CD8-positive, alpha-beta memory T cell (primary cell): ENCODE measurements at regions not wholly inside any gene's neighbourhood (a gene's known extent, or its start where the extent isn't known, plus 50 kb on each side); places are given as distances from the start of the nearest gene placed in this dataset.

ENCODE experiments used
- CTCF ChIA-PET: fragments of 350-600 bp; sonication (Branson Sonifier 250); formaldehyde crosslinking; loops from one replicate; lab custom pipeline; 2021; ENCODE audit warnings: antibody characterized with exemption; lab: Charles Lee
- POLR2A ChIA-PET: fragments of 350-600 bp; sonication (Branson Sonifier 250); formaldehyde crosslinking; loops from one replicate; lab custom pipeline; 2021; ENCODE audit warnings: antibody characterized with exemption; lab: Charles Lee
- DNase-seq, 5 donors: peaks; one replicate each; pipeline versions ENCODE4 v3.0.0 to v3.0.0-alpha.2; 2020 to 2022; ENCODE audit warnings: mixed read lengths in 1 of 5
- H3K27ac ChIP-seq: one replicate; pipeline ENCODE4 v1.7.0; 2013; ENCODE audit warnings: low read depth, mild to moderate bottlenecking, low read length, moderate library complexity
- H3K27me3 ChIP-seq: 2 replicates; pipeline ENCODE4 v1.7.0; 2013; ENCODE audit warnings: low read length, mild to moderate bottlenecking; ENCODE audit not compliant: insufficient read depth, poor library complexity, severe bottlenecking
- H3K36me3 ChIP-seq: 2 replicates; pipeline ENCODE4 v1.7.0; 2013; ENCODE audit warnings: mild to moderate bottlenecking, low read length, moderate library complexity; ENCODE audit not compliant: insufficient read depth
- H3K4me1 ChIP-seq: 2 replicates; pipeline ENCODE4 v1.7.0; 2013; ENCODE audit warnings: mild to moderate bottlenecking, low read length, moderate library complexity; ENCODE audit not compliant: insufficient read depth
- H3K4me3 ChIP-seq: 2 replicates; pipeline ENCODE4 v1.7.0; 2013; ENCODE audit warnings: mild to moderate bottlenecking, low read length
- H3K9me3 ChIP-seq: 2 replicates; pipeline ENCODE4 v1.7.0; 2013; ENCODE audit warnings: mild to moderate bottlenecking, low read length
- H3K27ac Mint-ChIP-seq, 8 donors: one replicate each; pipeline ENCODE4 v1.8.0; 2020 to 2021; ENCODE audit warnings: mixed read lengths in 8 of 8, mild to moderate bottlenecking in 6 of 8, inconsistent platforms in 3 of 8, moderate library complexity in 3 of 8
- H3K27me3 Mint-ChIP-seq, 2 donors: one replicate each; pipeline ENCODE4 v1.8.0; 2020 to 2021; ENCODE audit warnings: mixed read lengths in 2 of 2, mild to moderate bottlenecking in 1 of 2, moderate library complexity in 1 of 2
- H3K36me3 Mint-ChIP-seq, 3 donors: one replicate each; pipeline ENCODE4 v1.8.0; 2020 to 2021; ENCODE audit warnings: mixed read lengths in 3 of 3, inconsistent platforms in 1 of 3, mild to moderate bottlenecking in 1 of 3
- H3K4me1 Mint-ChIP-seq, 3 donors: one replicate each; pipeline ENCODE4 v1.8.0; 2020 to 2021; ENCODE audit warnings: mixed read lengths in 3 of 3, inconsistent platforms in 1 of 3, mild to moderate bottlenecking in 1 of 3
- H3K4me3 Mint-ChIP-seq, 7 donors: one replicate each; pipeline ENCODE4 v1.8.0; 2020 to 2021; ENCODE audit warnings: mixed read lengths in 7 of 7, mild to moderate bottlenecking in 6 of 7, moderate library complexity in 4 of 7, inconsistent platforms in 2 of 7
- H3K9me3 Mint-ChIP-seq, 5 donors: one replicate each; pipeline ENCODE4 v1.8.0; 2020 to 2022; ENCODE audit warnings: mixed read lengths in 5 of 5, mild to moderate bottlenecking in 3 of 5, moderate library complexity in 2 of 5, inconsistent platforms in 1 of 5

GRCh38 chr10:111650088-111650487, 533.5 kb downstream of the GPAM start:
- Mint-ChIP-seq H3K9me3 (peaks cover 9 to 28% (median 19%) of the 10 kb centered on the region in 5 donors), H3K27me3 (peaks cover 0 to 5% of the 10 kb centered on the region in 2 donors), H3K36me3 (no peaks in the 10 kb centered on the region), H3K27ac (no peak overlapping the region), H3K4me3 (no peak overlapping the region), H3K4me1 (no peaks in the 10 kb centered on the region)
- Histone ChIP-seq H3K4me3 (no peak overlapping the region), H3K27ac (no peak overlapping the region), H3K9me3 (no peaks in the 10 kb centered on the region), H3K4me1 (no peaks in the 10 kb centered on the region), H3K27me3 (no peaks in the 10 kb centered on the region), H3K36me3 (no peaks in the 10 kb centered on the region)
- ChIA-PET CTCF (no interaction called here), POLR2A (no interaction called here)
- DNase-seq: no peak

GRCh38 chr10:111656066-111656465, 527.5 kb downstream of the GPAM start:
- H3K27ac ChIP-seq: no peak overlapping the region
- no peak for DNase-seq
- H3K4me1 ChIP-seq: no peaks in the 10 kb centered on the region
- no peaks in the 10 kb centered on the region for H3K9me3 ChIP-seq
- ChIA-PET CTCF (no interaction called here), POLR2A (no interaction called here)
- Mint-ChIP-seq H3K4me3 (no peak overlapping the region), H3K27me3 (peaks cover 0 to 4% of the 10 kb centered on the region in 2 donors), H3K36me3 (no peaks in the 10 kb centered on the region), H3K9me3 (peaks cover 0 to 13% (median 4%) of the 10 kb centered on the region in 5 donors), H3K27ac (no peak overlapping the region), H3K4me1 (no peaks in the 10 kb centered on the region)
- H3K36me3 ChIP-seq: no peaks in the 10 kb centered on the region
- no peaks in the 10 kb centered on the region for H3K27me3 ChIP-seq
- H3K4me3 ChIP-seq: no peak overlapping the region

- CTCF ChIA-PET: no interaction called here
- Histone ChIP-seq H3K27me3 (no peaks in the 10 kb centered on the region), H3K4me3 (no peak overlapping the region), H3K36me3 (no peaks in the 10 kb centered on the region), H3K9me3 (no peaks in the 10 kb centered on the region), H3K27ac (no peak overlapping the region), H3K4me1 (no peaks in the 10 kb centered on the region)
- DNase-seq: no peak
- POLR2A ChIA-PET: no interaction called here
- H3K4me3 Mint-ChIP-seq: no peak overlapping the region
- H3K27me3 Mint-ChIP-seq: no peaks in the 10 kb centered on the region
- no peak overlapping the region for H3K27ac Mint-ChIP-seq
- no peaks in the 10 kb centered on the region for H3K36me3 Mint-ChIP-seq
- no peaks in the 10 kb centered on the region for H3K4me1 Mint-ChIP-seq
- H3K9me3 Mint-ChIP-seq: peaks cover 0 to 6% (median 0%) of the 10 kb centered on the region in 5 donors
These were observed 505.8 kb downstream of the GPAM start for GRCh38 chr10:111677759-111678158.

GRCh38 chr10:111686796-111687195, 496.8 kb downstream of the GPAM start:
- H3K4me1 Mint-ChIP-seq: no peaks in the 10 kb centered on the region
- H3K9me3 ChIP-seq: no peaks in the 10 kb centered on the region
- no peaks in the 10 kb centered on the region for H3K4me1 ChIP-seq
- no peaks in the 10 kb centered on the region for H3K36me3 ChIP-seq
- DNase-seq: no peak
- CTCF ChIA-PET: no interaction called here
- no peaks in the 10 kb centered on the region for H3K27me3 Mint-ChIP-seq
- no peaks in the 10 kb centered on the region for H3K27me3 ChIP-seq
- H3K27ac ChIP-seq: no peak overlapping the region
- H3K36me3 Mint-ChIP-seq: no peaks in the 10 kb centered on the region
- no peak overlapping the region for H3K27ac Mint-ChIP-seq
- H3K4me3 Mint-ChIP-seq: no peak overlapping the region
- no peaks in the 10 kb centered on the region for H3K9me3 Mint-ChIP-seq
- no peak overlapping the region for H3K4me3 ChIP-seq
- POLR2A ChIA-PET: no interaction called here

- no peak overlapping the region for H3K27ac ChIP-seq
- Mint-ChIP-seq H3K27me3 (peaks cover 0 to under 1% of the 10 kb centered on the region in 2 donors), H3K9me3 (peaks cover 0 to 6% (median 0%) of the 10 kb centered on the region in 5 donors), H3K4me1 (no peaks in the 10 kb centered on the region), H3K36me3 (no peaks in the 10 kb centered on the region), H3K27ac (no peak overlapping the region), H3K4me3 (no peak overlapping the region)
- no peaks in the 10 kb centered on the region for H3K36me3 ChIP-seq
- DNase-seq: no peak
- ChIA-PET CTCF (no interaction called here), POLR2A (no interaction called here)
- H3K27me3 ChIP-seq: no peaks in the 10 kb centered on the region
- H3K9me3 ChIP-seq: no peaks in the 10 kb centered on the region
- no peak overlapping the region for H3K4me3 ChIP-seq
- H3K4me1 ChIP-seq: no peaks in the 10 kb centered on the region
These were observed 484.9 kb downstream of the GPAM start for GRCh38 chr10:111698711-111699110.

GRCh38 chr10:111703986-111704385, 479.6 kb downstream of the GPAM start:
- Mint-ChIP-seq H3K27me3 (no peaks in the 10 kb centered on the region), H3K9me3 (peaks cover 0 to 9% (median 0%) of the 10 kb centered on the region in 5 donors), H3K27ac (no peak overlapping the region), H3K4me1 (no peaks in the 10 kb centered on the region), H3K4me3 (no peak overlapping the region), H3K36me3 (no peaks in the 10 kb centered on the region)
- POLR2A ChIA-PET: no interaction called here
- H3K9me3 ChIP-seq: no peaks in the 10 kb centered on the region
- H3K36me3 ChIP-seq: no peaks in the 10 kb centered on the region
- H3K4me3 ChIP-seq: no peak overlapping the region
- no peak overlapping the region for H3K27ac ChIP-seq
- no peaks in the 10 kb centered on the region for H3K4me1 ChIP-seq
- CTCF ChIA-PET: no interaction called here
- DNase-seq: no peak
- no peaks in the 10 kb centered on the region for H3K27me3 ChIP-seq

GRCh38 chr10:111705021-111705420, 478.5 kb downstream of the GPAM start:
- Mint-ChIP-seq H3K27ac (no peak overlapping the region), H3K36me3 (no peaks in the 10 kb centered on the region), H3K4me3 (no peak overlapping the region), H3K27me3 (no peaks in the 10 kb centered on the region), H3K9me3 (peaks cover 0 to 11% (median 0%) of the 10 kb centered on the region in 5 donors), H3K4me1 (no peaks in the 10 kb centered on the region)
- no peaks in the 10 kb centered on the region for H3K36me3 ChIP-seq
- no peaks in the 10 kb centered on the region for H3K27me3 ChIP-seq
- no peaks in the 10 kb centered on the region for H3K4me1 ChIP-seq
- no peak overlapping the region for H3K4me3 ChIP-seq
- CTCF ChIA-PET: no interaction called here
- POLR2A ChIA-PET: no interaction called here
- no peak overlapping the region for H3K27ac ChIP-seq
- no peak for DNase-seq
- H3K9me3 ChIP-seq: no peaks in the 10 kb centered on the region

- Mint-ChIP-seq H3K27ac (no peak overlapping the region), H3K9me3 (peaks cover 0 to 13% (median 0%) of the 10 kb centered on the region in 5 donors), H3K27me3 (no peaks in the 10 kb centered on the region), H3K36me3 (no peaks in the 10 kb centered on the region), H3K4me3 (no peak overlapping the region), H3K4me1 (no peaks in the 10 kb centered on the region)
- CTCF ChIA-PET: no interaction called here
- Histone ChIP-seq H3K4me1 (no peaks in the 10 kb centered on the region), H3K4me3 (no peak overlapping the region), H3K9me3 (no peaks in the 10 kb centered on the region), H3K27ac (no peak overlapping the region), H3K27me3 (no peaks in the 10 kb centered on the region), H3K36me3 (no peaks in the 10 kb centered on the region)
- DNase-seq: no peak
- POLR2A ChIA-PET: no interaction called here
These were observed 477.2 kb downstream of the GPAM start for GRCh38 chr10:111706331-111706730.

- CTCF ChIA-PET: no interaction called here
- POLR2A ChIA-PET: no interaction called here
- no peaks in the 10 kb centered on the region for H3K4me1 Mint-ChIP-seq
- Histone ChIP-seq H3K9me3 (no peaks in the 10 kb centered on the region), H3K27me3 (no peaks in the 10 kb centered on the region), H3K27ac (no peak overlapping the region), H3K4me1 (no peaks in the 10 kb centered on the region), H3K4me3 (no peak overlapping the region), H3K36me3 (no peaks in the 10 kb centered on the region)
- H3K27ac Mint-ChIP-seq: no peak overlapping the region
- no peak for DNase-seq
- peaks cover 0 to 2% (median 0%) of the 10 kb centered on the region in 3 donors for H3K36me3 Mint-ChIP-seq
- H3K9me3 Mint-ChIP-seq: peaks cover 0 to 13% (median 0%) of the 10 kb centered on the region in 5 donors
- H3K4me3 Mint-ChIP-seq: no peak overlapping the region
- H3K27me3 Mint-ChIP-seq: no peaks in the 10 kb centered on the region
These were observed 476.5 kb downstream of the GPAM start for GRCh38 chr10:111707076-111707475.
